Non-pigmented ciliary epithelial cell (primary cell): ENCODE measurements at regions not wholly inside any gene's neighbourhood (a gene's known extent, or its start where the extent isn't known, plus 50 kb on each side); places are given as distances from the start of the nearest gene placed in this dataset.

ENCODE experiments used
- DNase-seq: peaks from one replicate; pipeline ENCODE4 v3.0.0-alpha.2; 2010; ENCODE audit warnings: low read depth

DNA sequence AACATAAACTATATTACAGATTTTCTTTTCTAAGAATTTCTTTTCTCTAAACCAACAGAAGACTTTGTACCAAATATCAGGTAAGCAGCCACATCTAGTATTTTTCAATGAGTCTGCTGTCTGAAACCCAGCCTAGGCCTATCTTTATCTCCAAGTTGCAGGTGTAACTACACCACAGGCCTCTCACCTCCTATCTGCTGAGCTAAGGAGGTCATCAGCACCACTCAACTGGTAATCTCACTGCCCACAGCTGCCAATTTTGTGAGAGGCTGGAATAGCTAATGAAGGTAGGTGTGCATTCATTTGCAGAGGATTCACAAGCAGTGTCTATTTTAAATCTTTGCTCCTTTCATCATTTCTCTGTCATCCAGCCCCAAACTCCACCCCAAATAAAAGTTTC lies 584.8 kb downstream of the HDGFL1 start:
- DNase-seq: no peak

DNA sequence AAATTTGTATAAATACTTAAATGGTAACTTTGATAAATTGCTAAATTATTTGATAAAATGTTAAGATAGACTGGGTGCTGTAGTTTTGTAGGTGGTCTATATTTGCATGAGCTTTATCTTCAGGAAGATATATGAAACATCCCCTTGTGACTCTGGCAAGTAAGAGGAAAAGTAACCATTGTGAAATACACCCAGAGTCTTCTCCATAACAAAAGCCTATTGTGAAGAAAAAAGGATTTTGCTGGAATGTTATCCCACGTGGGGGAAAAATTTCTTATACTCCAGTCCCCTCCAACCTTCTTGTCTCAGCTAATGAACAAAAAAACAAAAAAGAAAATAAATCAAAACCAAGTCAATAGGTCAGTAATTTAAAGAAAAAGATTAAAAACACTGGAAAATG lies 600.7 kb downstream of the HDGFL1 start:
- DNase-seq: no peak

GRCh38 chr6:23173234-23173633 lies 603.9 kb downstream of the HDGFL1 start:
- no peak for DNase-seq

DNA sequence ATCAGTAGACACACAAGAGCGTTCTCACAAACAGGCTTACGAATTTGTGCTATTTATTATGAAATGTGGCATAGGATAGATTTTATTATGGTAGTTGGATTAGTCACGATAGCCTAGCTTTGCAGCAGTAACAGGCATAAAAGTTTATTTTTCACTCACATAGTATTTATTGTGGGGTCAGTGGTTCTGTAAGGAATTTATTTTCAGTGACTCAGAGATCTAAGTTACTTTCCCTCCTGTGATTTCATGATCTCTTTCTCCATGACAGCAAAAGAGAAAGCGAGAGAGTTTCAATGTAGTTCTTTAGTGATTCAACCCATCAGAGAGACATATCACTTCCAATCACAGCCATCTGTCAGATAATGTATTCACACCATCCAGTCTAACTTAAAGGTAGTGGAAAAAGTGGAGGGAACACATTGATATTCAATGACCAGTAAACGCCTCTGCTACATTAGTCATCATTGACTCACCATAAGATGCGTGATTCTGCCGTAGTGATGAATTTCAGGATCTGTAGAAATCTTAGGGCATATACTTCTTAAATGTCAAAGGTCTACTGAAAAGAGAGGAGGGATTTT lies 605.5 kb downstream of the HDGFL1 start:
- peak; percentile 84 for DNase-seq

DNA sequence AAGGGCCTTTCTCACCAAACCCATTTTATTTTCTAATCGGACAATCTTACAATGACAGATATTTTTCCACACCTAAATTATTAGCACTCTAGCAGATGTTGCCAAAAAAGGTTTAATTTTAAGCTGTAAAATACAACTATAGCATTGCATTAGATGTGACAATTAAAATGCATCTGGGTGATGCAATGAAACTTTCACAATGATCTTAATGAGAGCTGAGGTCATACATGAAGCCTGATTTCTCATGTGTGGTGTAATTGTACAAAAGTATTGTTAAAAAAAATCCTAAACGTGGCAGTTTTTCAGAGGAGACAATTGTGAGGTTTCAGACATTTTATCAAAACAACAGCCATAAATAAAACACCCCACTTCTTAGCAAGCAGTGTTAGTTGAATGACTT lies 606.0 kb downstream of the HDGFL1 start:
- no peak for DNase-seq

GRCh38 chr6:23176471-23176870 lies 607.1 kb downstream of the HDGFL1 start:
- no peak for DNase-seq

DNA sequence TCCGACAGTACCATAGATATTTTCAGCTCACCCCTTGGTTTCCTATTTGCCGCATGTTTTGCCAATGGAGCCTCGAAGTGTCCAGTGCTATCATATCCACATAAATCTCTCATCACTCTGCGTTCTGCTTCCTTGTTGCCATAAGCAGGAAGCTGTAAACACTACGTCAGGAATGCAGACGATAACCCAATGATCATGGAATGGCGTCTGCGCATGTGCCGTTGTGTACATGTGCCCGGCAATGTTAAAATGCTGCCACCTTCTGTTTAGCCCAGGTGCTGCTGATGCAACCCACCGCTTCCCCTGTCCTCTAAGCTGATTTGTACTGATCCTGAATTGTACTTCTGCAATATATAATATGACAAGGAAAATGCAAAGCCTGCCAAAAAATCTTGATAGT lies 607.5 kb downstream of the HDGFL1 start:
- DNase-seq: no peak

DNA sequence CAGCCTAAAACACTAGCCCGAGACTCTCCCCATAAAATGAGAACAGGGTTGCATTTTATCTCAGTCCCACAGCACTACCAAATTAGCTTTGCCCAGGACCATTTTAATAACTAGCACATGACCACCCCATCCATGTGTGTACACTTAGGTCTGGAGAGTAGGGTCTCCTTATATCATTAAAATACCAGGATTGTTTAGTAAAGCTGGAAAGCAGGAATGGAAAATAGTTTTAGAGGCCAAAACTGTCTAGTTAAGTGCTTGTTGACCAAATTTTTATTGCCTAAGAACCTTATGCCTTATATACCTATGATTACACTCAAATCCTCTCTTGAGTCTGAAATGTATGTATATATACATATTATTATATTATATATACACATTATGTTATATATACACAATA lies 608.4 kb downstream of the HDGFL1 start:
- DNase-seq: no peak

DNA sequence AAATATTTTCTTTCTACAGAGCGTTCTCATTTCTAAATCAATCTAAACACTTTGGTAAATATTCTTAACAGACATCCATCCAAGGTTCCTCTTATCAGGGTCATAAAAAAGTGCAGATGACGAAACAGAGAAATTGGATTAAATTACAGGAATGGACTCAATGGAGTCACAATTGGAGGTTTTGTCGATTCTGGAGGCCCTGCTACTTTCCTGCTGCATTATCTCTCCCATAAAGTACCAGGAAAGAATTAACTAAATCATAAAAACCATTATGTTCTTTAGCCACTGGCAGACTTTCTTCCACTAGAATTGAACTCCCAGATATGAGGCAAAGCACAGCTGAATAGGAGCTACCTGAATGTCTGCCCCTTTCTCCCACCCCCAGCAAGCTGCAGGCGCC lies 610.6 kb downstream of the HDGFL1 start:
- DNase-seq: no peak

DNA sequence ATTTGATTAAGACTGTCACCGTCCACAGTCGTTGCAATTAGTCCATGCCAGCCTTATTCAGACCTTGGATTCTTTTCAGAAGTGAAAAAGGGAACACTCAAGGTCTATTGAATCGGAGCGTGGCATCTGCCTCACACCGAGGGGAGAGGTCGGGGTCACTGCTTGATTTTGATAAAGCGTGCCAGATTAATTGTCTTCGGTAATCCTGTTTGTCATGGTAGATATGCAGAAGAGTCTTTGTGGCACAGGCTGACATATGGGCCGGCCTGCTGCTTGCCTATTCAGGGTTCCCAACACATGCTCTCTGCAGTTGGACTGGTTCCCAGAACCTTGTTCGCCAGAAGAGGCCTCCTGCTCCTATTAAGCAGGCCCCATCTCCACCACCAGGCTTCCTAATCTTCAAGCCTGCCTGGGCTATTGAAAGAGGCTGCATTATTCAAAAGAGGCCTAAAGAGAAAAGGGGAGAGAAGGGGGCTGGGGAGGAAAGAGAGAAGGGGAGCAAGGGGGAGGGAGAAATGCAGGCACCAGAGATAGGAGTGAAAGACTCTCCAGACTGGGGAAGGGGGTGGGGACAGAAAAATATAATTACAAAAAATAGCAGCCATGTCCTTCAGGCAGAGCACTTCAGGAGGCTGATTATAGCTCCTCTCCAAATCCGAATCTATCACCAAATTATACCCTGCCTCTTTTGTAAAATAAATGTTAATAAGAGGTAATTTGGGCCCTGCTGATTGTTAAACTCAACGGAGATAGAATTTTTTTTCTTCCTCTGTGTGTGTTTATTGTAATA lies 611.3 kb downstream of the HDGFL1 start:
- peak; percentile 46 for DNase-seq

DNA sequence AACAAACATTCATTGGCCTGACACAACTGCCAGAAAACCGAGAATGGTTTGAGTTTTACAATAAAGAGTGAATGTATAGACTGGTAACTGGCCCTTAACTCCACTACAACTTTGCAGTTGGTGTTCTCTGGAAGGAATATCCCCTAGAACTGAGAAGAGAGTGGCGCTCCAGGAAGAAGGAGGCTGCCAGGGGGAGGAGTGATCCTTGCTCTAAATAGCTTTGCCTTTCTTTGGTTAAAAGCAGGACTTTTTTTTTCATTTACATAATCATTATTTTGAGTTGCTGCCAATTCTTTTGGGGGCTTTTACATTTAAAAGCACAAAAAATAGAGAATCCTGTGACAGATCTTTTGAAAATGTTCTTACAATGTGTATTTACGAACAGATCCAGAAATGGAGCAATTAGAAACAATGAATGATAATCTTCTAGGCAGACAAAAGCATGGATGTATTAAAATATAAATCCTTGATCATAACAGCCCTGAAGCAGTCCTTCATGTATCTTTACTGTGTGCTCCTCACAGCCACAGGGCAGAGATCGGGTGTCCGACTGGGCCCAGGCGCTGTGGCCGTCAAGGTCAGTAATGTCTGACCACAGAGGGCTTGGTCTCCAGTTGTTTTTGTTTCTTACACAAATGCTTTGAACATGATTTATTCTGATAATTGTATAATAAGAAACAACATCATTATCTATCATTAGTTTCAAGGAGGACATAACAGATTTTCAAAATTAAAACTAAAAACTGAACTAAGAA lies 612.2 kb downstream of the HDGFL1 start:
- no peak for DNase-seq

DNA sequence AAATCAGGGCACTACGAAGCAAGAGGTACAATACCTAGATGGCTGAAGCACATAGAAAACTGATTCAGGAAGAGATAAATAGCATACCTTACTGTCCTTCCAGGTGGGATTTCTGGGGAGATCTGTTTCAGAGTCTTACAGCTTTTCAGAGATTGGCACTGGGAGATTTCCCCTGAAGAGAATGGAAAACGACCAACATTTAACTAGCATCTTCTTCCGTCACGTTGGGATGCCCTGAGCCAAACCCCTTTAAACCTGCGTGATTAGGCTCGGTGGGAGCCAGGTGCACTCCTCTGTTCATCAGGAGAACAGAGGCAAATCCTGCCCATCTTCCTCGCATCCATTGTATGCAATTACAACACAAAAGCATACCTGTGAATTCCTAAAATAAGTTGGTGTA lies 614.5 kb downstream of the HDGFL1 start:
- no peak for DNase-seq

GRCh38 chr6:23184351-23184750 lies 615.0 kb downstream of the HDGFL1 start:
- no peak for DNase-seq

- DNase-seq: no peak
Measured at GRCh38 chr6:23195487-23195886, 626.1 kb downstream of the HDGFL1 start.

GRCh38 chr6:23199541-23199940 lies 630.2 kb downstream of the HDGFL1 start:
- DNase-seq: no peak

DNA sequence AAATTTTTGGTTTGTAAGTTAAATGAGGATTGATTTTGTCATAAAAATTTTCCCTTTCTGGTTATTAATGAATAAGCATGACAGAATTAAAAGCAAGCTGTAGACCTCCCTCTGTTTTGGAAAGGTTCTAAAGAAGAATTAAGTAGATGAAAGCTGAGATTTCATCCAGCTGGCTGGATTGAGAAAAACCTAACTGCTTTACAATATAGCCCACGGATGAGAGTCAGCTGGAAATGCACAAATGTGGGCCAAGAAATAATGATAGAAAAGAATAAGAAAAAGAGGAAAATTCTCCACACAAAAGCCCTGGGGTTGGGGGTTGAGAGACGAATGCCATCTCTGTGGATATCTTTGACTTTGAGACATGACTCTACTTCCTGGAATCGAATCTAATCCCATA lies 631.6 kb downstream of the HDGFL1 start:
- no peak for DNase-seq

DNA sequence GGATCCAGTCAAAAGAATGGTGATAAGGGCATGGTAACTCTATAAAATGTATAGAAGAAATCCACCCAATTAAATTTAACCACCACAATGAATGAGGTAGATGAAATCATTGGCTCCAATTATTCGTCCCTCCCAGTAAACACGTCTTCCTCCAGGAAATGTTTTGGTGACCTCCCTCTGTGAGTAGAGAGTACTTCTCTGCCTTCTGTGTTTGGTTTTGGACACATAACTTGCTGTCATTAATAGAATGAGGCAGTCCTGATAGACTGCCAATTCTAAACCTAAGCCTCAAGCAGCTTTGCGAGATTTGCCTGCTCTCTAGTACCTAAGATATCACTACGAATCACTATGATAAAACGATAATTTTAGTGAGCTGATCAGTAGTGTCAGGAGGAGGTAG lies 632.8 kb downstream of the HDGFL1 start:
- no peak for DNase-seq

GRCh38 chr6:23212398-23212797 lies 643.0 kb downstream of the HDGFL1 start:
- no peak for DNase-seq

GRCh38 chr6:23213193-23213592 lies 643.8 kb downstream of the HDGFL1 start:
- DNase-seq: no peak

GRCh38 chr6:23213651-23214050 lies 644.3 kb downstream of the HDGFL1 start:
- DNase-seq: no peak

- DNase-seq: no peak
Measured at GRCh38 chr6:23218751-23219150, 649.4 kb downstream of the HDGFL1 start.

DNA sequence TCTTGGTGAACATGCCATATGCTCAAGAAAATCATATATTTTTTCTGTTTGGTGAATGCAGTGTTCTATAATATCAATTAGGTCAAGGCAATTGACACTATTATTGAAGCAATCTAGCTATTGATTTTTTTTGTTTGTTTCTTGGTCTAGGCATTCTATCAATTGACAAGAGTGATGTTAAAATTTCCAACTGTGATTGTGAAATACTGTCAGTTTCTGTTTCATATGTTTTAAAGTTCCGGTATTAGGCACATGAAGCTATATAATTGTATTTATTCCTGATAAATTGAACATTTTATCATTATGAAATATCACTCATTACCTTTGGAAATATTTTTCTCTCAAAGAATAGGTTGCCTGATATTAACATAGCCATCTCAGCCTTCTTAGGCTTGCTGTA lies 653.4 kb downstream of the HDGFL1 start:
- DNase-seq: no peak

GRCh38 chr6:23224540-23224939 lies 655.2 kb downstream of the HDGFL1 start:
- no peak for DNase-seq
